ENCODE measurements at regions not wholly inside any gene's neighbourhood (a gene's known extent, or its start where the extent isn't known, plus 50 kb on each side); places are given as distances from the start of the nearest gene placed in this dataset.
"Not testable (repeated sequence)": the region's sequence is repeated elsewhere in the genome, so short reads cannot be mapped to it uniquely, and the experiment has no call there.

DNA sequence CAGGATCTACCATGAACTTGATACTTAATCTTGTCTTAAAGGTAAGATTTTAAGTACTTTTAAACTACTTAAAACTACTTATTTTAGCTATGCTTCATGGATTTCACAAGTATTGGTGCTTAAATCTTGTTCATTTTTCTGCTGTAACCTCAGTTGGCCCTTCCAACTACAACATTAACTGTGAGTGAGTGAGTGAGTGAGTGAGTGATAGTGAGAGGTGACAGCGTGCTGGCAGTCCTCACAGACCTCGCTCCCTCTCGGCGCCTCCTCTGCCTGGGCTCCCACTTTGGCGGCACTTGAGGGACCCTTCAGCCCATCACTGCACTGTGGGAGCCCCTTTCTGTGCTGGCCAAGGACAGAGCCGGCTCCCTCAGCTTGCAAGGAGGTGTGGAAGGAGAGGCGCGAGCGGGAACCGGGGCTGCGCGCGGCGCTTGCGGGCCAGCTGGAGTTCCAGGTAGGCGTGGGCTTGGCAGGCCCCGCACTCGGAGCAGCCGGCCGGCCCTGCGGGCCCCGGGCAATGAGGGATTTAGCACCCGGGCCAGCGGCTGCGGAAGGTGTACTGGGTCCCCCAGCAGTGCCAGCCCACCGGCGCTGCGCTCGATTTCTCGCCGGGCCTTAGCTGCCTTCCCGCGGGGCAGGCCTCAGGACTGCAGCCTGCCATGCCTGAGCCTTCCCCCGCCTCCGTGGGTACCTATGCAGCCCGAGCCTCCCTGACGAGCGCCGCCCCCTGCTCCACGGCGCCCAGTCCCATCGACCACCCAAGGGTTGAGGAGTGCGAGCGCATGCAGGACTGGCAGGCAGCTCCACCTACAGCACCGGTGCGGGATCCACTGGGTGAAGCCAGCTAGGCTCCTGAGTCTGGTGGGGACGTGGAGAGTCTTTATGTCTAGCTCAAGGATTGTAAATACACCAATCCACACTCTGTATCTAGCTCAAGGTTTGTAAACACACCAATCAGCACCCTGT, 1558.6 kb upstream of the SEL1L start:
- TF ChIP-seq FOXP2 (optimal IDR thresholded peaks at IDR 0.05; ENCODE audit: control extremely low read depth, extremely low read length, insufficient read depth); EZH2 (IDR thresholded peaks at IDR 0.05): not testable (repeated sequence)
